K562 (cell line): ENCODE measurements at regions not wholly inside any gene's neighbourhood (a gene's known extent, or its start where the extent isn't known, plus 50 kb on each side); places are given as distances from the start of the nearest gene placed in this dataset.

Experiments
- ATAC-seq: fragments of 200-7000 bp; cut with Tn5 transposase; 3 replicates; pipeline ENCODE4 v1.9.1; 2020; ENCODE audit warnings: moderate library complexity
- BruUV-seq: library from RNA; stranded (reverse); fragments of 400-500 nt; replicated peaks from 2 replicates; lab custom pipeline; 2021; lab: Mats Ljungman, UMichigan
- CTCF ChIA-PET: fragments of 300-600 bp; formaldehyde crosslinking; extraction: SDS; loops from one replicate; lab custom pipeline; 2021; ENCODE audit warnings: low intra/inter-chr PET ratio; lab: Yijun Ruan, JAX
- POLR2A ChIA-PET: fragments of 300-600, 350-650 bp; sonication (Branson Sonifier 250); formaldehyde crosslinking; extraction: SDS; loops from one replicate; lab custom pipeline; 2021; ENCODE audit warnings: antibody characterized with exemption, inconsistent platforms; lab: Yijun Ruan, JAX
- DNase-seq, 4 experiments: peaks; one replicate each; pipeline versions ENCODE4 v3.0.0 to v3.0.0-alpha.2; 2011 to 2018; ENCODE audit warnings: low spot score in 3 of 4, mixed read lengths in 3 of 4; ENCODE audit errors: extremely low read depth in 1 of 4
- FAIRE-seq: peaks from 2 replicates; lab custom pipeline; 2011; peaks lifted over from hg19 to GRCh38; lab: Jason Lieb, UNC
- H2AFZ ChIP-seq: 2 replicates; pipeline ENCODE4 v1.6.0; 2011; ENCODE audit warnings: low read depth, low read length, control low read depth, inconsistent platforms
- H3K27ac ChIP-seq: fragments of 200-600 bp; 3 replicates; pipeline ENCODE4 v1.8.0; 2011; ENCODE audit warnings: low read depth, mild to moderate bottlenecking, control low read depth, inconsistent platforms, low read length, moderate library complexity, mixed read lengths; ENCODE audit errors: extremely low read depth
- H3K27me3 ChIP-seq, 2 experiments: fragments of 300-600 bp in 1 of 2; 2 replicates in 1 of 2; 3 replicates in 1 of 2; pipeline versions ENCODE4 v1.6.0 to v1.8.0; 2011; ENCODE audit warnings: inconsistent platforms in 2 of 2, low read length in 2 of 2, mild to moderate bottlenecking in 1 of 2, mixed read lengths in 1 of 2, moderate library complexity in 1 of 2; ENCODE audit not compliant: control insufficient read depth in 2 of 2, insufficient read depth in 2 of 2
- H3K36me3 ChIP-seq: fragments of 300-600 bp; 3 replicates; pipeline ENCODE4 v1.8.0; 2011; ENCODE audit warnings: mild to moderate bottlenecking, low read length, inconsistent platforms; ENCODE audit not compliant: control insufficient read depth, insufficient read depth
- H3K4me1 ChIP-seq, 2 experiments: fragments of 200-600 bp in 1 of 2; replicated peaks in 1 of 2; 2 replicates in 1 of 2; 3 replicates in 1 of 2; pipeline versions ENCODE4 v1.5.1 to v1.8.0; 2011; ENCODE audit warnings: inconsistent platforms in 2 of 2, low read length in 2 of 2, mild to moderate bottlenecking in 1 of 2, mixed read lengths in 1 of 2, moderate library complexity in 1 of 2; ENCODE audit not compliant: control insufficient read depth in 2 of 2, insufficient read depth in 2 of 2
- H3K4me2 ChIP-seq: 2 replicates; pipeline ENCODE4 v1.6.1; 2011; ENCODE audit warnings: low read length, control low read depth, inconsistent platforms, mixed read lengths; ENCODE audit not compliant: insufficient read depth
- H3K4me3 ChIP-seq: fragments of 200-600 bp; sonication (generic), shearing (Covaris generic); 2 replicates; pipeline ENCODE4 v1.5.1; 2016; ENCODE audit warnings: control low read depth, inconsistent platforms
- H3K79me2 ChIP-seq: fragments of 200-600 bp; 3 replicates; pipeline ENCODE4 v1.8.0; 2011; ENCODE audit warnings: low read length, inconsistent platforms; ENCODE audit not compliant: control insufficient read depth, insufficient read depth
- H3K9ac ChIP-seq, 2 experiments: 2 replicates each; pipeline versions ENCODE4 v1.6.0 to v1.6.1; 2011; ENCODE audit warnings: low read depth in 2 of 2, low read length in 2 of 2, control low read depth in 1 of 2, inconsistent platforms in 1 of 2, mild to moderate bottlenecking in 1 of 2, mixed read lengths in 1 of 2; ENCODE audit not compliant: insufficient read depth in 1 of 2
- H3K9me1 ChIP-seq: one replicate; pipeline ENCODE4 v1.6.0; 2011; ENCODE audit warnings: inconsistent platforms, mild to moderate bottlenecking, low read length, moderate library complexity; ENCODE audit not compliant: control insufficient read depth, insufficient read depth
- H3K9me3 ChIP-seq: replicated peaks from 2 replicates; pipeline ENCODE4 v1.5.1; 2011; ENCODE audit warnings: low read depth, low read length, inconsistent platforms; ENCODE audit not compliant: control insufficient read depth, insufficient read depth
- H4K20me1 ChIP-seq: replicated peaks from 2 replicates; pipeline ENCODE4 v1.6.1; 2011; ENCODE audit warnings: low read length, inconsistent platforms, mixed read lengths; ENCODE audit not compliant: control insufficient read depth, insufficient read depth
- CBX5 ChIP-seq: IDR thresholded peaks from 2 replicates; pipeline ENCODE4 v1.6.1; 2014; ENCODE audit warnings: low read depth, borderline replicate concordance
- HDAC1 ChIP-seq, 2 experiments: fragments of 450-650 bp; IDR thresholded peaks; 2 replicates each; pipeline ENCODE4 v1.6.1; 2016 to 2017; ENCODE audit warnings: inconsistent platforms in 1 of 2, mild to moderate bottlenecking in 1 of 2, moderate library complexity in 1 of 2
- JUNB ChIP-seq: fragments of 450-650 bp; formaldehyde crosslinking; conservative IDR thresholded peaks from 2 replicates; pipeline ENCODE4 v1.4.0; 2020; ENCODE audit warnings: mild to moderate bottlenecking
- MAFG ChIP-seq: fragments of 450-650 bp; conservative IDR thresholded peaks from 2 replicates; pipeline ENCODE4 v1.6.1; 2016; ENCODE audit warnings: missing genetic modification characterization, missing compliant biosample characterization
- MCM2 ChIP-seq: fragments of 450-650 bp; IDR thresholded peaks from 2 replicates; pipeline ENCODE4 v1.6.1; 2017; ENCODE audit warnings: low read depth, mild to moderate bottlenecking
- ZNF444 ChIP-seq: fragments of 250-450 bp; sonication (Bioruptor Pico); IDR thresholded peaks from 2 replicates; pipeline ENCODE4 v1.4.0; 2020; ENCODE audit warnings: mild to moderate bottlenecking, moderate library complexity
- ZNF655 ChIP-seq: fragments of 250-450 bp; sonication (Bioruptor Pico); IDR thresholded peaks from 2 replicates; pipeline ENCODE4 v1.5.0; 2021
- ZNF695 ChIP-seq: fragments of 450-650 bp; formaldehyde crosslinking; IDR thresholded peaks from 2 replicates; pipeline ENCODE4 v1.4.0; 2020; ENCODE audit warnings: mild to moderate bottlenecking, moderate library complexity
- WGBS: fragments of 100-300 bp; shearing (Covaris generic); methylation state at CpG from one replicate; pipeline ENCODE4 v1.1.6; 2016; ENCODE audit warnings: low coverage, mixed read lengths; ENCODE audit not compliant: insufficient coverage; ENCODE audit errors: missing lambda C conversion rate; 5-methylcytosine and 5-hydroxymethylcytosine counted together
- in situ Hi-C: fragments of 300-500 bp; cut with MboI; formaldehyde crosslinking; loops from 4 replicates; pipeline ENCODE4 v1.15.0; 2018; ENCODE audit warnings: inconsistent platforms, mixed read lengths
- intact Hi-C: fragments of 100-400 bp; cut with micrococcal nuclease; formaldehyde crosslinking; loops from 2 replicates; pipeline ENCODE4 v1.14.2; 2022

- ChIA-PET CTCF (no interaction called here), POLR2A (no interaction called here)
- no peak overlapping the region for H2AFZ ChIP-seq
- H3K9me1 ChIP-seq, result no peaks in the 10 kb centered on the region
- in situ Hi-C loops, result no loop called here
- intact Hi-C loops, result no loop called here
- no peaks in the 10 kb centered on the region for H3K36me3 ChIP-seq
- no peaks in the 10 kb centered on the region for H3K27me3 ChIP-seq
- ATAC-seq, result no peak
- 0% methylated on average over 3 of the region's 3 CpGs for WGBS
- DNase-seq, result no peak
- no peak overlapping the region for H3K4me3 ChIP-seq
- no peak overlapping the region for H3K4me2 ChIP-seq
- no peak overlapping the region for H3K27ac ChIP-seq
- FAIRE-seq, result no peak
- H3K4me1 ChIP-seq, result no peaks in the 10 kb centered on the region
- no peak overlapping the region for H3K9ac ChIP-seq
- no peaks in the 10 kb centered on the region for H3K79me2 ChIP-seq
- no TSS peak for BruUV-seq
- H3K9me3 ChIP-seq, result no peaks in the 10 kb centered on the region; the same call in 1 of the 2 replicates
- H4K20me1 ChIP-seq, result no peaks in the 10 kb centered on the region
- TF ChIP-seq ZNF655 (CRISPR knock-in tag), result no peak
- TF ChIP-seq ZNF444 (CRISPR knock-in tag), result no peak
- TF ChIP-seq MAFG (tag), result no peak
- 0 out of 2 replicates have a peak, but pooled peaks have one; percentile 55 for TF ChIP-seq CBX5
Measured at GRCh38 chr12:83710851-83711250, 1024.1 kb downstream of the TMTC2 start.

- Histone ChIP-seq H3K36me3 (no peaks in the 10 kb centered on the region), H3K9me3 (no peaks in the 10 kb centered on the region; the same call in 1 of the 2 replicates), H3K9me1 (no peaks in the 10 kb centered on the region), H3K4me3 (no peak overlapping the region), H4K20me1 (no peaks in the 10 kb centered on the region), H3K79me2 (no peaks in the 10 kb centered on the region), H3K27ac (no peak overlapping the region), H3K4me1 (no peaks in the 10 kb centered on the region), H3K27me3 (no peaks in the 10 kb centered on the region), H3K9ac (no peak overlapping the region), H3K4me2 (no peak overlapping the region), H2AFZ (no peak overlapping the region)
- ChIA-PET CTCF (no interaction called here), POLR2A (no interaction called here)
- BruUV-seq, result no TSS peak
- in situ Hi-C loops (no loop called here), intact Hi-C loops (no loop called here)
- DNase-seq (no peak), ATAC-seq (no peak), FAIRE-seq (no peak)
- TF ChIP-seq ZNF695 (no peak), JUNB (CRISPR knock-in tag) (no peak), HDAC1 (IDR thresholded peaks at IDR 0.05) (no peak), MCM2 (no peak)
Measured at GRCh38 chr12:83709899-83710298, 1023.2 kb downstream of the TMTC2 start.
